WERI-Rb-1 (cell line): ENCODE measurements at regions not wholly inside any gene's neighbourhood (a gene's known extent, or its start where the extent isn't known, plus 50 kb on each side); places are given as distances from the start of the nearest gene placed in this dataset.

Experiments used
- DNase-seq: peaks from one replicate; pipeline ENCODE4 v3.0.0-alpha.2; 2020
- H3K27ac ChIP-seq: fragments of 250-450 bp; sonication (Bioruptor Pico); 2 replicates; pipeline ENCODE4 v1.5.1; 2020; ENCODE audit warnings: mild to moderate bottlenecking, moderate library complexity
- H3K27me3 ChIP-seq: fragments of 250-450 bp; sonication (Bioruptor Pico); 2 replicates; pipeline ENCODE4 v1.5.1; 2021; ENCODE audit warnings: mild to moderate bottlenecking, low read depth, moderate library complexity; ENCODE audit not compliant: insufficient read depth, severe bottlenecking
- H3K36me3 ChIP-seq: fragments of 250-450 bp; sonication (Bioruptor Pico); 2 replicates; pipeline ENCODE4 v1.5.1; 2020; ENCODE audit warnings: mild to moderate bottlenecking, moderate library complexity
- H3K4me3 ChIP-seq: 2 replicates; pipeline ENCODE4 v1.5.1; 2011; ENCODE audit warnings: low read depth, mild to moderate bottlenecking, control low read depth, low read length
- H3K9me3 ChIP-seq: fragments of 250-450 bp; sonication (Bioruptor Pico); 2 replicates; pipeline ENCODE4 v1.5.1; 2021; ENCODE audit warnings: mild to moderate bottlenecking, moderate library complexity; ENCODE audit not compliant: severe bottlenecking
- CTCF ChIP-seq: IDR thresholded peaks from 2 replicates; pipeline ENCODE4 v1.5.1; 2011; ENCODE audit warnings: low read depth, mild to moderate bottlenecking, control low read depth, inconsistent platforms, low read length

GRCh38 chr14:83372271-83372670 lies 1838.6 kb upstream of the SEL1L start:
- Histone ChIP-seq H3K27ac (no peak overlapping the region), H3K9me3 (no peaks in the 10 kb centered on the region), H3K27me3 (no peaks in the 10 kb centered on the region), H3K36me3 (no peaks in the 10 kb centered on the region), H3K4me3 (no peak overlapping the region)
- no peak for DNase-seq
- TF ChIP-seq CTCF = no peak

DNA sequence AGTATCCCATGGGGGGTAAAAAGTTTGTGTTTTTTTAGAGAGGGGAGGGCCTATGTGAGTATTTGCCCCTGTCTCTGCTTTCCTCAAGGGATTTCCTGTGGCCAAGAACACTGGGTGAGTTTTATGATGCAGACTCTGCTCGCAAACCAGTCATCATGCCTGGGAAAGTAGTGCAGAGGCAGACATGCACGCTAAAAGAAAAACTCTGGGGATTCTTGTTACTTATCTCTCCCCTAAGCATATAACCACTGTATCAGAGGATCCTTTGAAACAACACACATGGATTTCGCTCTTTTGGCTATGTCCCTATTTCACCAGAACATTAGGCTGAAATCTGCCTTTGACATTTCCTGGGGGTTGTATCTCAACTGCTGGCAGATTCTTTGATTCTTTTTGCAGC lies 1845.8 kb upstream of the SEL1L start:
- TF ChIP-seq CTCF = no peak
- H3K36me3 ChIP-seq = no peaks in the 10 kb centered on the region
- H3K9me3 ChIP-seq = no peaks in the 10 kb centered on the region
- H3K27me3 ChIP-seq = no peaks in the 10 kb centered on the region
- H3K4me3 ChIP-seq = no peak overlapping the region
- no peak for DNase-seq
- H3K27ac ChIP-seq = no peak overlapping the region

DNA sequence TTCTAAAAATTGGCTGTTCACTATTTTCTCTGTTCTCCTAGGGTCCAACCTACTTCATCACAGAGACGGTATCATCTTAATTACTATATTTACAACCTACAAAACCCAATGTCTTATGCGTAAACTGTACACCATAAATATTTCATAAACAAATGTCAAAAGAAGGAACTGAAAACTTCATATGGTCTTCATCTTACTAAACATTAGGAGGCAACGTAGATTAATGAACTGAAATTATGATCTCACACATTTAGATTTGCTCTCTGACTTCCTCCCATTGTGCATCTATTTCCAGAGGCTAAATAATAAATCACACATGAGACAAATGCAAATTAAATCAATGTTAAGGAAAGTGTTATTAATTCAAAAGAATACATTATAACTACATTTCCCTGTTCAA lies 1850.6 kb upstream of the SEL1L start:
- Histone ChIP-seq H3K27me3 (no peaks in the 10 kb centered on the region), H3K4me3 (no peak overlapping the region), H3K36me3 (no peaks in the 10 kb centered on the region), H3K27ac (no peak overlapping the region), H3K9me3 (no peaks in the 10 kb centered on the region)
- no peak for TF ChIP-seq CTCF
- DNase-seq = no peak

GRCh38 chr14:83395321-83395720 lies 1861.7 kb upstream of the SEL1L start:
- no peak for TF ChIP-seq CTCF
- no peak for DNase-seq
- no peaks in the 10 kb centered on the region for H3K27me3 ChIP-seq
- no peaks in the 10 kb centered on the region for H3K36me3 ChIP-seq
- H3K4me3 ChIP-seq = no peak overlapping the region
- H3K27ac ChIP-seq = no peak overlapping the region
- H3K9me3 ChIP-seq = no peaks in the 10 kb centered on the region

DNA sequence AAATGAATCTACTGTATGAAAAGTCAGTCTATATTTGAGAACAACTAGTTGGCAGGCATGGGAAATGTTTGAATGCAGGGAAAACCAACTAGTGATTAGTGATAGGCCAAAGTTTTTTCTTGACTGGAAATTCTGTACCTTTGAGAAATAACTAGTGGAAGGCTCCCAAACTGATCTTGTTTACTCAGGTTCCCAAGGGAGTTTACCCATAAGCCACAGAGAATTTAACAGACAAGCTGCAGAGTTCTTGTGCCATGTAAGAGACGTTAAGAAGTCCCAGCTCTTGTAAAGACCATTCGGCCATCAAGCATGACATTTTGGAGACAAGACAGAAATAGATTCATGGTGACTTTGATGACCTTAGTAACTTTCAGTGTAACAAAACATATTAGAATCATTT lies 1882.8 kb upstream of the SEL1L start:
- no peak for DNase-seq
- no peak overlapping the region for H3K27ac ChIP-seq
- no peaks in the 10 kb centered on the region for H3K36me3 ChIP-seq
- no peaks in the 10 kb centered on the region for H3K27me3 ChIP-seq
- H3K9me3 ChIP-seq = no peaks in the 10 kb centered on the region
- TF ChIP-seq CTCF = no peak
- no peak overlapping the region for H3K4me3 ChIP-seq

- Histone ChIP-seq H3K27ac (no peak overlapping the region), H3K36me3 (no peaks in the 10 kb centered on the region), H3K4me3 (no peak overlapping the region), H3K27me3 (no peaks in the 10 kb centered on the region), H3K9me3 (no peaks in the 10 kb centered on the region)
- no peak for DNase-seq
- no peak for TF ChIP-seq CTCF
Measured at GRCh38 chr14:83419420-83419819, 1885.8 kb upstream of the SEL1L start.
